ENCODE measurements at regions not wholly inside any gene's neighbourhood (a gene's known extent, or its start where the extent isn't known, plus 50 kb on each side); places are given as distances from the start of the nearest gene placed in this dataset.
"Not testable (repeated sequence)": the region's sequence is repeated elsewhere in the genome, so short reads cannot be mapped to it uniquely, and the experiment has no call there.

DNA sequence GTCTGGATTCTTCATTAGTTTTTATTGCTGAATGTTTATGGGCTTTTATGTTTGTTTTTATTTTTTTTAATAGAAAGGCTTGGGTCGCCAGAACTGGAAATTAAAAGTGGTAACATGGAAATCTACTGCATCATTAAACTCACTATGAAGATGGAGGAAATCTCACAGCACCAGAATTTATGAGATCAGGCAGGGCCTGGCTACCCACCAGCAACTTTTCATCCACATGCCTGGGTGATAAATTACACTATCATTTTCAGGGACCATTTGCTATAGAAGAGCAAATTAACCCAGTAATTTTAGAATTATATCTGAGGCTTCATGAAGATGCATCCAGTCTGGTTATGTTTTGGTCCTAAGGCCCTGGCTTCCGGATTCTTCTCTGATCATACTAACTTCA lies 57.8 kb upstream of the PLCB4 start:
- Mint-ChIP-seq H3K27me3 (ENCODE audit: low read depth) (no peaks in the 10 kb centered on the region), H3K36me3 (ENCODE audit: low read depth) (no peaks in the 10 kb centered on the region), H3K27ac (ENCODE audit: unreplicated experiment) (no peak overlapping the region), H3K4me3 (ENCODE audit: unreplicated experiment) (no peak overlapping the region), H3K9me3 (ENCODE audit: low read depth) (peaks cover 8% of the 10 kb centered on the region), H3K4me1 (ENCODE audit: low read depth) (peaks cover 3% of the 10 kb centered on the region)
- TF ChIP-seq, protein P1, sequence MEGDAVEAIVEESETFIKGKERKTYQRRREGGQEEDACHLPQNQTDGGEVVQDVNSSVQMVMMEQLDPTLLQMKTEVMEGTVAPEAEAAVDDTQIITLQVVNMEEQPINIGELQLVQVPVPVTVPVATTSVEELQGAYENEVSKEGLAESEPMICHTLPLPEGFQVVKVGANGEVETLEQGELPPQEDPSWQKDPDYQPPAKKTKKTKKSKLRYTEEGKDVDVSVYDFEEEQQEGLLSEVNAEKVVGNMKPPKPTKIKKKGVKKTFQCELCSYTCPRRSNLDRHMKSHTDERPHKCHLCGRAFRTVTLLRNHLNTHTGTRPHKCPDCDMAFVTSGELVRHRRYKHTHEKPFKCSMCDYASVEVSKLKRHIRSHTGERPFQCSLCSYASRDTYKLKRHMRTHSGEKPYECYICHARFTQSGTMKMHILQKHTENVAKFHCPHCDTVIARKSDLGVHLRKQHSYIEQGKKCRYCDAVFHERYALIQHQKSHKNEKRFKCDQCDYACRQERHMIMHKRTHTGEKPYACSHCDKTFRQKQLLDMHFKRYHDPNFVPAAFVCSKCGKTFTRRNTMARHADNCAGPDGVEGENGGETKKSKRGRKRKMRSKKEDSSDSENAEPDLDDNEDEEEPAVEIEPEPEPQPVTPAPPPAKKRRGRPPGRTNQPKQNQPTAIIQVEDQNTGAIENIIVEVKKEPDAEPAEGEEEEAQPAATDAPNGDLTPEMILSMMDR (IDR thresholded peaks at IDR 0.05), result no peak
- DNase-seq (ENCODE audit: low spot score), result no peak

DNA sequence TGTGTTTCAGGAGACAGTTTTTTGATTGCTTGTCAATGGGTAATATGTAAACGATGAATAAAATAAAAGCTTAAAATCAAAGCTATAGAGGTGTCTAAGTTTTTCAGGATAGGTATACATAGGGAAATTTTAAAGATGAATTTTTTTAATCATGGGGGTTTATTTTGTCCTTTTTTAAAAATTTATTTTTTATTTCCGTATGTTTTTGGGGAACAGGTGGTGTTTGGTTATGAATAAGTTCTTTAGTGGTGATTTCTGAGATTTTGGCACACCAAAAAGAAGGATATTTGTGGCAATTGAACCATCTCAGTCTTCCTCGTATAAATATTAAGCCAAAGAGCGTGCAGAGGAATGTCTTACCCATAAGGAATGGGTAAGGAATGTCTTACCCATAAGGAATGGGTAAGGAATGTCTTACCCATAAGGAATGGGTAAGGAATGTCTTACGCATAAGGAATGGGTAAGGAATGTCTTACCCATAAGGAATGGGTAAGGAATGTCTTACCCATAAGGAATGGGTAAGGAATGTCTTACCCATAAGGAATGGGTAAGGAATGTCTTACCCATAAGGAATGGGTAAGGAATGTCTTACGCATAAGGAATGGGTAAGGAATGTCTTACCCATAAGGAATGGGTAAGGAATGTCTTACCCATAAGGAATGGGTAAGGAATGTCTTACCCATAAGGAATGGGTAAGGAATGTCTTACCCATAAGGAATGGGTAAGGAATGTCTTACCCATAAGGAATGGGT lies 53.5 kb upstream of the PLCB4 start:
- not testable (repeated sequence) for H3K27ac Mint-ChIP-seq (ENCODE audit: unreplicated experiment); H3K4me3 Mint-ChIP-seq (ENCODE audit: unreplicated experiment); H3K36me3 Mint-ChIP-seq (ENCODE audit: low read depth); H3K27me3 Mint-ChIP-seq (ENCODE audit: low read depth); H3K9me3 Mint-ChIP-seq (ENCODE audit: low read depth); DNase-seq (ENCODE audit: low spot score)
- peaks cover 10% of the 10 kb centered on the region for H3K4me1 Mint-ChIP-seq (ENCODE audit: low read depth)

DNA sequence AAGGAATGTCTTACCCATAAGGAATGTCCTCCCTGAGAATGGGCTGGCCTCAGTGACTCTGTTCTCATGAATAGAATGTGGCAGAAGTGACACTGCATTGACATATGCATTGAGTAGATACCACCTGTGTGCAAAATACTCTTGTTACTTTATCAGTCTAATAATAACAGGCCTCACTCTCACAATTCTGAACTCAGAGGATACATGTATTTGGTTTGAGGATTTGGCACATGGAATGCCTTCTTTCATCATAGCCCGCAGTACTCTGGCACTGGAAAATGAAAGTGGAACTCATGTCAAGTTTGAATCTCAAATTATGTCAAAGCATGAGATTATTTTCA lies 52.9 kb upstream of the PLCB4 start:
- DNase-seq (ENCODE audit: low spot score), result no peak
- Mint-ChIP-seq H3K4me3 (ENCODE audit: unreplicated experiment) (no peak overlapping the region), H3K27ac (ENCODE audit: unreplicated experiment) (peak overlapping the region; percentile 70), H3K27me3 (ENCODE audit: low read depth) (no peaks in the 10 kb centered on the region), H3K36me3 (ENCODE audit: low read depth) (no peaks in the 10 kb centered on the region), H3K9me3 (ENCODE audit: low read depth) (peaks cover 9% of the 10 kb centered on the region), H3K4me1 (ENCODE audit: low read depth) (peaks cover 11% of the 10 kb centered on the region)
- TF ChIP-seq, protein P1 (IDR thresholded peaks at IDR 0.05), result no peak

DNA sequence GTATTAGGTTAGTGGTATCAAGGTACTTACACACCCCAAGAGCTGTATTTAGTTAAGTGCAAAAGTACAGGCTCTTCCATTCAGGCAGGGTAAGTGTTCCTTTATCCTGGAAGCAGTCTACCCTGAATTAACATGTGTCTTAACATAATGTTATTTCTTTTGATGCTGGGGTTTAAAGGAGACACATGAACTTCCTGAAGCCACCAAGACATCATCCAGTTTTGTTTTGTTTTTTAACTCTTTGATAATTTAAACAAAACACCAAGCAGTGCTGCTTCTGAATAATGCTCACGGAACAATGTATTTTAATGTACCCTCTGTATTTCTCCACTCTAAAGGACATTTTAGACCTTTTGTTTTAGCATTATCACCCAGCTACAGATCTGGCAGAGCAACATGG lies 50.5 kb upstream of the PLCB4 start:
- H3K4me1 Mint-ChIP-seq (ENCODE audit: low read depth), result peaks cover 32% of the 10 kb centered on the region
- no peak overlapping the region for H3K4me3 Mint-ChIP-seq (ENCODE audit: unreplicated experiment)
- no peaks in the 10 kb centered on the region for H3K36me3 Mint-ChIP-seq (ENCODE audit: low read depth)
- no peak overlapping the region for H3K27ac Mint-ChIP-seq (ENCODE audit: unreplicated experiment)
- no peaks in the 10 kb centered on the region for H3K27me3 Mint-ChIP-seq (ENCODE audit: low read depth)
- peaks cover 9% of the 10 kb centered on the region for H3K9me3 Mint-ChIP-seq (ENCODE audit: low read depth)
- TF ChIP-seq, protein P1 (IDR thresholded peaks at IDR 0.05), result no peak
- no peak for DNase-seq (ENCODE audit: low spot score)
